Cardiac fibroblast (primary cell): ENCODE measurements at regions not wholly inside any gene's neighbourhood (a gene's known extent, or its start where the extent isn't known, plus 50 kb on each side); places are given as distances from the start of the nearest gene placed in this dataset.

ENCODE experiments used
- DNase-seq, 2 donors: peaks; one replicate each; pipeline versions ENCODE4 v3.0.0 to v3.0.0-alpha.2; 2010; ENCODE audit warnings: low read depth in 2 of 2
- H3K4me3 ChIP-seq, 2 donors: replicated peaks in 1 of 2; 1 replicate in 1 of 2; 2 replicates in 1 of 2; pipeline ENCODE4 v1.5.1; 2011; ENCODE audit warnings: low read depth in 2 of 2, low read length in 2 of 2, mild to moderate bottlenecking in 2 of 2, moderate library complexity in 1 of 2
- TF ChIP-seq, protein P1 (sequence below): IDR thresholded peaks from one replicate; pipeline ENCODE4 v1.5.1; 2011; ENCODE audit warnings: low read depth, mild to moderate bottlenecking, low read length, inconsistent platforms

- no peak overlapping the region for H3K4me3 ChIP-seq
- no peak for DNase-seq
- TF ChIP-seq, protein P1, sequence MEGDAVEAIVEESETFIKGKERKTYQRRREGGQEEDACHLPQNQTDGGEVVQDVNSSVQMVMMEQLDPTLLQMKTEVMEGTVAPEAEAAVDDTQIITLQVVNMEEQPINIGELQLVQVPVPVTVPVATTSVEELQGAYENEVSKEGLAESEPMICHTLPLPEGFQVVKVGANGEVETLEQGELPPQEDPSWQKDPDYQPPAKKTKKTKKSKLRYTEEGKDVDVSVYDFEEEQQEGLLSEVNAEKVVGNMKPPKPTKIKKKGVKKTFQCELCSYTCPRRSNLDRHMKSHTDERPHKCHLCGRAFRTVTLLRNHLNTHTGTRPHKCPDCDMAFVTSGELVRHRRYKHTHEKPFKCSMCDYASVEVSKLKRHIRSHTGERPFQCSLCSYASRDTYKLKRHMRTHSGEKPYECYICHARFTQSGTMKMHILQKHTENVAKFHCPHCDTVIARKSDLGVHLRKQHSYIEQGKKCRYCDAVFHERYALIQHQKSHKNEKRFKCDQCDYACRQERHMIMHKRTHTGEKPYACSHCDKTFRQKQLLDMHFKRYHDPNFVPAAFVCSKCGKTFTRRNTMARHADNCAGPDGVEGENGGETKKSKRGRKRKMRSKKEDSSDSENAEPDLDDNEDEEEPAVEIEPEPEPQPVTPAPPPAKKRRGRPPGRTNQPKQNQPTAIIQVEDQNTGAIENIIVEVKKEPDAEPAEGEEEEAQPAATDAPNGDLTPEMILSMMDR = no peak
Measured at GRCh38 chr7:94123136-94123535, 119.0 kb upstream of the BET1 start.

GRCh38 chr7:94127026-94127425 is 122.9 kb upstream of the BET1 start:
- TF ChIP-seq, protein P1 = no peak
- DNase-seq = peak in 1 of 2 donors; percentile 47
- no peak overlapping the region for H3K4me3 ChIP-seq

- TF ChIP-seq, protein P1 = no peak
- DNase-seq = no peak
- H3K4me3 ChIP-seq = no peak overlapping the region
Measured at GRCh38 chr7:94128072-94128471, 123.9 kb upstream of the BET1 start.

GRCh38 chr7:94129443-94130140 is 125.4 kb upstream of the BET1 start:
- TF ChIP-seq, protein P1 = no peak
- no peak overlapping the region for H3K4me3 ChIP-seq
- peak; percentile 83 for DNase-seq

- TF ChIP-seq, protein P1 = no peak
- no peak overlapping the region for H3K4me3 ChIP-seq
- peak in 1 of 2 donors; percentile 15 for DNase-seq
Measured at GRCh38 chr7:94130716-94131115, 126.6 kb upstream of the BET1 start.

GRCh38 chr7:94133460-94133859 is 129.3 kb upstream of the BET1 start:
- no peak overlapping the region for H3K4me3 ChIP-seq
- peak in 1 of 2 donors; percentile 49 for DNase-seq
- TF ChIP-seq, protein P1 = no peak

DNA sequence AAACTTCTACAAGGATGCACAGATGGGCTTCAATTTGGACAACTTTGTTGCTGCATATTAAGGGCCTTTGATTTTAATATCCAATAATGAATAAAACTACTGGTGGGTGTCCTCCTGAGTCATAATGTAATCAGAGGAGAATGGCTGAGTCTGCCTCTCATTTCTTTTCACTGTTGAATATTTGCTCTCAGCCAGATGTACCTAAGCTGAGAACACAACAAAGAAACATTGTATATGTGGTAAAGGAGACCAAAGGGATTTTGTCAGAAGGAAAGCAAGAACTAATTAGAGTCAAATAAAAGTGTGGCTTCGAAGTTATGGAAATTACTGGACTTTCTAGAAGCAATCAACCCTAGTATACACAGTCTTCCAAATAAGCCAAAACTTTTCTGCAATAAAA is 131.0 kb upstream of the BET1 start:
- no peak for DNase-seq
- H3K4me3 ChIP-seq = no peak overlapping the region
- TF ChIP-seq, protein P1 = no peak
